ENCODE measurements at regions not wholly inside any gene's neighbourhood (a gene's known extent, or its start where the extent isn't known, plus 50 kb on each side); places are given as distances from the start of the nearest gene placed in this dataset.
A peak's percentile ranks its signal among the peaks of the same experiment; 100 is the strongest.
"Not testable (repeated sequence)": the region's sequence is repeated elsewhere in the genome, so short reads cannot be mapped to it uniquely, and the experiment has no call there.

DNA sequence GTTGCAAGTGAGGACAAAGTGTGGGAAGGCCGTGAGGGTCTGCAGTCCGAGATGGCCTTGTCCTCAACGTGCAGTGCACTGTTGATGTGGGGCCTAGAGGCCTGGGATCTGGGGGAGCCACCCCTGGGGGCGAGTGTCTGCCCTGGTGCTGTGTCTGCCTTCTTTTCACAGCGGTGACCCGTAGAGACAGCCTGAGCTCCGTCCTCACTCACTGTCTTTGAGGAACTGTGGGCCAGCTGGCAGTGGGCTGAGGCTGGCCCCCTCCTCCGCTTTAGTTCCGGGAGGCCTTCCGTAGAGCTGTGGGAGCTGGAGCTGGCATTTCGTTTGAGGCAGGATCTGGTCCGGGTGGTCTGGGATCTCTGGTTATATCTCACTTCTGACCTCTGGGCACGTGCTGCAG, 1370.6 kb downstream of the CDH12 start:
- DNase-seq: not testable (repeated sequence)

DNA sequence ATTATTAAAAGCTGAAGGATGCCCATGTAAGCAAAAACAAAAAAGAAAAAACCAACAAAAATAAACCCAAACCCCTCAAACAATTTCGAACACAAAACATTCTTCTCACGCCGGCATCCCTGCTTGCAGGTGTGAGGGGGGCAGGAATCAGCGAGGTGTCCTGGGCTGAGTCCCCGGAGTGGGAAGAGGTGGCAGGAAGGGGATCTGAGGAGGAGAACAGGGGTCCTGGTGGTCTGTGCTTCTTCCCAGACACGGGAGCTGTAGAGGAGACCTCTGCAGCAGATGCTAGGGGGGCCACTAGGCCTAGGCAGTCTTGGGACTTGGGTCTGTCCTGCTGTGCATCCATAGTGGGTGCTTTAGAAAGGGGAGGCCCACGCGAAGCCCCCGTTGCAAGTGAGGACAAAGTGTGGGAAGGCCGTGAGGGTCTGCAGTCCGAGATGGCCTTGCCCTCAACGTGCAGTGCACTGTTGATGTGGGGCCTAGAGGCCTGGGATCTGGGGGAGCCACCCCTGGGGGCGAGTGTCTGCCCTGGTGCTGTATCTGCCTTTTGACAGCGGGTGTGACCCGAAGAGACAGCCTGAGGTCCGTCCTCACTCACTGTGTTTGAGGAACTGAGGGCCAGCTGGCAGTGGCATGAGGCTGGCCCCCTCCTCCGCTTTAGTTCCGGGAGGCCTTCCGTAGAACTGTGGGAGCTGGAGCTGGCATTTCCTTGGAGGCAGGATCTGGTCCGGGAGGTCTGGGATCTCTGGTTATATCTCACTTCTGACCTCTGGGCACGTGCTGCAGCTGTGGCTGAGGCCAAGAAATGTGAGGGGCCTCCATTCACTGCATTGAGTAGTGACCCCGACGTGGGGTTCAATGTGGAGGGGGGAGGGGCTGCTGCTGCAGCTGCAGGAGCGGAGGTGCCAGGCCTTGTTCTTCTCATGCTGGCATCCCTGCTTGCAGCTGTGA, 1371.5 kb downstream of the CDH12 start:
- DNase-seq: not testable (repeated sequence)

DNA sequence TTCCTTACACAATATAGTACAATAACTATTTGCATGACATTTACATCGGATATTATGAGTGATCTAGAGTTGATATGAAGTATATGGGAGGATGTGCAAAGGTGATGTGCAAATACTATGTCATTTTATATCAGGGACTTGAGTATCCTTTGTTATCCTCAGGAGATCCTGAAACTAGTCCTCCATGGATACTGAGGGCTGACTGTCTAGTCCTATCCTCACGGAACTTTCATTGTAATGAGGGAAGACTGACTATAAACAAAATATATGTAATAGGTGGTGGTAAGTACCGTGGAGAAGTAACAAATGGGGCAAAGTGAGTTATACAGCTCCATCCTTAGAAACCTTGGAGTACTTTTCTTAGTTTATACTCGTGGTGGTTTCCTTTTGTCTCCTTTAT, 1373.1 kb downstream of the CDH12 start:
- not testable (repeated sequence) for DNase-seq

DNA sequence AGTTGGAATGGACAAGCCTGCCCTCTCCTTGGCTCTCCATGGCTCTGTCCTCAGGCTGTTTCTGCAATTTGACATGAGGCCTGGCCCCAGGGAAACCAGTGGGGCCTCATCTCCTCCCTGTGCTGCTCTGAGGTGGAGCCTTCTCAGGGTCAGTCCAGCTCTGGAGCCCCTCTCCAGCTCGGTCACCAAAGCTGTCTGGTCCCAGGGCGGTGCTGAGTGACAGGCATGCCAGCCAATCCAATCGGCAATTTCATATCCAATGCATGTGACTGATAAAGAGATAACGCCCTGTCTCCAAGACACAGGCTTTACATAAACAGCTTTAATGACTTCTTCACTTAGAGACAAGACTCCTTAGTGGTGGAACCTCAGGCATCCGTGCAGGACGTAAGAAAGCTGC, 1379.2 kb downstream of the CDH12 start:
- DNase-seq: not testable (repeated sequence)

DNA sequence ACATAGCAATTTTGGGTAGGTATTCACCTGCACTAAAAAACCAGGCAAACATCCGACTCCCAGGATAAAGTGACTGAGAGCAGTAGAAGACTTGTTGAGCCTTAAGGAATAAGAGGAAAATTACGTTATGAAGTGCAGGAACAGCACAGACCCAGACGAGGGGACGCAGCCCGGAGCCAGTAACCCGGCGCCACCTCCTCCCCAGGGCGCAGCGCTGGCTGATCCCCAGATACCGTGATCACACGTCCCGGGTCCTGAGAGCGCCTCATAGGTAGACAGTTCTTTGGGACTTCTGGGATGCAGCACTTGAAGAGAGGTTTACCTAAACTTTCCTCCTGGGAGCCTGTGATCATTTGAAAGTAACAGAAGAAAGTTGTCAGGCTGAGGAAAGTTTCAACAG, 1379.7 kb downstream of the CDH12 start:
- not testable (repeated sequence) for DNase-seq

DNA sequence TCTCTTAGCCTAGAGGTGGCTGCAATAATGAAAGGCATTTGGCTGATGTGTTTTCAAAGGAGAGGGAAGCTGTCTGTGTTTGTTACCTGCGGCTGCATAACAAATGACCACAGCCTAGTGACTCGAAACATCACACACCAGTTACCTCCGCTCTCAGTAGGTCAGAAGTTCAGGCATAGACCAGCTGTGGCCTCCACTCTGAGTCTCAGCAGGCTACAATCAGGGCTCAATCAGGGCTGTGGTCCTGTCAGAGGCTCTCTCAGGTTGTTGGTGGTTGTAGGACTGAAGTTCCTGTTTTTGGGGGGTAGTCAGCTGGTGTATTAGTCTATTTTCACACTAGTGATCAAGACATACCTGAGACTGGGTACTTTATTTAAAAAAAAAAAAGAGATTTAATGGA, 1381.5 kb downstream of the CDH12 start:
- DNase-seq: not testable (repeated sequence)

DNA sequence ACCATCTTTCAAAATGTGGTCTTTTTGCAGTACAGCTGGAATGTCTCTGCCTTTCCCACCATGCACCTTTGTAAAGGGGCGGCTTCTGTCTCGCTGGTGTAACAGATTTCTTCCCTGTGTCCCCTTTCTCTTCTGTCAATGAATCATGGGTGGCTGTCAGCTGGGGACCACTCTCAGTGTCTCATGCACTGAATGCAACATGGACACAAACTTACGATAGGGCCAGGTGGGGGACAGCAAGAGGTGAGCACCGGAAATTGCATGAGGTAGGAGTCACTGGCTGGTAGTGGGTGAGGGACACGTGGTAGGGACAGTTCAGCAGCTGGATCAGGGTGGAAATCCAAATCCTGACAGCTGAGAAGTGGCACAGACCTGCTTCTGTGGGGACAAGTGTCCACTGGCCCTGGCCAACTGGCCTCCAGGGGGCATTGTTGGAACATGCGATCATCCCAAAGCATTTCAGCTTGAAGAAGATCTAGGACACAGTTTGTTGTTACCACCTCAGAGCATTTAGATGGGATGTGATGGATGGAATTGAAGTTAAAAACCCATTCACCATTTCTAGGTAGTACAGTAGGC, 1383.5 kb downstream of the CDH12 start:
- peak; percentile 45 for DNase-seq

DNA sequence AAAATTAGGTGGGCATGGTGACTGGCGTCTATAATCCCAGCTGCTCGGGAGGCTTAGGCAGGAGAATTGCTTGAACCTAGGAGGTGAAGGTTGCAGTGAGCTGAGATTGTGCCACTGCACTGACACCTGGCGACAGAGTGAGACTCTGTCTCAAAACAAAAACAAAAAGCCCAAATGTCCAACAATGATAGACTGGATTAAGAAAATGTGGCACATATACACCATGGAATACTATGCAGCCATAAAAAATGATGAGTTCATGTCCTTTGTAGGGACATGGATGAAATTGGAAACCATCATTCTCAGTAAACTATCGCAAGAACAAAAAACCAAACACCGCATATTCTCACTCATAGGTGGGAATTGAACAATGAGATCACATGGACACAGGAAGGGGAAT, 1385.6 kb downstream of the CDH12 start:
- DNase-seq: not testable (repeated sequence)

DNA sequence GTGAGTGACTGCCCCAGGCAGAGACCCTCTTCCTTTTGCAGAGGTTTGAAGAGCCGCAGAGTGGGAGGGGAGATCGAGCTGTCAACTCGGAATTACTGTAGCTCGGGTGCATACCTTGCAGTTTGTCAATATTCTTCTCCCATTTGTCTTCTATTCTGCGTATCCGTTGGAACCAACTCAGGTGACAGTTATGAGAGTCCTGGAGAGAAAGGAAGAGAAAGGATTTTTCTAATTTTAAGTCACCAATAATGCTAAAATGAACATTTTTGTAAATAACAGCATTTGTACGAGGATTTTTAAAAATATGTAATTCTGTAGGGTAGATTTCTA, 1393.4 kb downstream of the CDH12 start:
- not testable (repeated sequence) for DNase-seq

DNA sequence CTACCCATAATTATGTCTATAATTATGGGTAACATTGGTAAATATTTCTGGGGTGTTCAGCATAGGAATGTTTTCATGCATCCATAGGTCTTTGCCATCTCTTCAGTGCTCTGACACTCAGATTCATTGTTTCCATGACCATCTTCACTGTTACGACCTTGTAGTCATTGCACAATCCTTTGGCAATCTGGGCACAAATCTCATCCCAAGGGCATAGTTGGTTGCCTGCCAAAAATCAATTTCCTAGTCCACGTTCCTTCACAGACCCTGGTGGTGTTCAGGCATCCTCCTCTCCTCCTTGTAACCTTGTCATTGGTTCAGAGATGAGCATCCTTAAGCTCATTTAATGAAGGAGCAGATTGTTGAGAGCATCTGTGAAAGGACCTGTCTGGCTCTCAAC, 1400.7 kb downstream of the CDH12 start:
- DNase-seq: no peak

DNA sequence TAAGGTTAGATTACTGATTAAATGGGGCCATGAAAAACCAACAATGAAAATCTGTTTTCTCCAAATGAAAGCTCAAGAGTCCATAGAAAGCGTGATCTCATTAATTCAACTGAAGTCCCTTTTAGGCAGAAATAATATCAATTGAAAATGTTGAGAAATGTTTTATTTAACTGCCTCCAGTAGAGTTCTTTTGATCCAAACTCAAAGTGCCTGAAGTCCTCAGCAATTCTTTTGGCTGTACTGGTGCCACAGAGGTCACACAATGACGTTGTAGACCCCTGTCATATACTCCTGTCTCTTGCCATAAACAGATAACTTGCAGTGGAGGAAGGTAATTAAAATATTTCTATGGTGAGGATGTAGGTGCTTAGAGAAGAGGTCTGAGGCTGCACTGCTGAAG, 1420.5 kb downstream of the CDH12 start:
- DNase-seq: no peak

DNA sequence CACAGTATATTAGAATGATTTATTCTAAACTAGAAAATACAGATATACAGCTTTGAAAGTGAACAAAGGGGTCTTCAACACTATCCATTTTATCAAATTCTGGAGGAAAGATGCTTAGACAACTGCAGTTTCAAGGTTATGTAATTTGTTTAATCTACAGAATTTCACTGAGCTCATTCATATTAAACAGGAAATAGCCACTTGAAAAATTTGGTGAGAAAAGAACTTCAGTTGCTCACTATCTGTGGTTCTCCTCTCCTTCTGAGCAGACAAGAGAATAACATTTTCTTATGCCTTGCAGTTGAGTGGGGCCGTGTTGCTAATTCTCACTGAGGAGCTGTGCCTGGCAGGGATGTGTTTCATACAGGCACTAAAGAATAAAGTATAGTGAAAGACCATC, 1428.2 kb downstream of the CDH12 start:
- no peak for DNase-seq

DNA sequence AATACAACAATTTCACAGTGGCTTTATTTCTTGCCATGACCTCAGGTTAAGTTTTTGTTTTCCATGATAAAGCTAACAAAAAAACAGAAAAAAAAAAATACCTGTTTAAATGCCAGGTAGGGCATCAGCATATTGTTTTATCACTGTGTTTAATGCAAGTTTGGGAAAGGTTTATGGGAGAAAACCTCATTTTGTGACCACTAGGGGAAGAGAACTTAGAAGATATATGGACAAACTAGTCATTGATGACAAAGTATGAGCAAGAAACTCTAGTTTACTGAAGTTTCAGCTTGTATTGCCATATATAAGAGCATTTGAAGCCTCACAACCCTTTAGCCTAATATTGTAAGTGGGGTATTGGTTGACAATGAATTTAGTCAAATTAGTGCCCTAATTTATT, 1431.4 kb upstream of the CDH18 start:
- peak; percentile 13 for DNase-seq

DNA sequence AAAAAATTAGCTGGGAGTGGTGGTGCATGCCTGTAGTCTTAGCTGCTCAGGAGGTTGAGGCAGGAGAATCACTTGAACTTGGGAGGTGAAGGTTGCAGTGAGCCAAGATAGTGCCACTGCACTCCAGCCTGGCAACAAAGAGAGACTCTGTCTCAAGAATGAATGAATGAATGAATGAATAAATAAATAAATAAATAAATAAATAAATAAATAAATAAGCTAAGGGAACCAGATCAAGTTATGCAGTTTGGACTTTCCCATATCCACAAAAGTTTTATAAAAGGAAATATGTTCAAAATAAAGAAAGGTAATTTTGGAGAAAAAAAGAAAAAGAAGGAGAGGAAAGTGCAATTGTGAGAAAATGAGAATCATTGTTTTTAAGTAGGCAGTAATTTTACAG, 1414.1 kb upstream of the CDH18 start:
- not testable (repeated sequence) for DNase-seq

DNA sequence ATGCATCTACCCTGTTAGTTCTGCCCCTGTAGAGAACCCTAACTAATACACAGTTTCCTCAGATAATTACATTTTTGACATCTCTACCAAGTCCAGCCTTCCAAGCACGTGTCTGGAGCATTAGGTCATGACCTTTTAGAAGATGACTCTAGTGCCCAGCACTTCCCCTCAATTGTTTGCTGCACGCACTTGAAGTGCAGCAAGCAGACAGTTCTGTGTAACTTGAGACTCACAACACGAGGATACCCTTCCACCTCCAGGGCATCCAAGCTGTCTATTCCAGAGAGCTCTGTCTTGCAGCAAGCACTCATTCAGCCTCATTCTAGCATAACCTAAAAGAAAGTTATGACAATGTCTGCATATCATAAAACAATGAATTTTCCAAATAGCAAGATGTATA, 1410.5 kb upstream of the CDH18 start:
- DNase-seq: peak; percentile 35

DNA sequence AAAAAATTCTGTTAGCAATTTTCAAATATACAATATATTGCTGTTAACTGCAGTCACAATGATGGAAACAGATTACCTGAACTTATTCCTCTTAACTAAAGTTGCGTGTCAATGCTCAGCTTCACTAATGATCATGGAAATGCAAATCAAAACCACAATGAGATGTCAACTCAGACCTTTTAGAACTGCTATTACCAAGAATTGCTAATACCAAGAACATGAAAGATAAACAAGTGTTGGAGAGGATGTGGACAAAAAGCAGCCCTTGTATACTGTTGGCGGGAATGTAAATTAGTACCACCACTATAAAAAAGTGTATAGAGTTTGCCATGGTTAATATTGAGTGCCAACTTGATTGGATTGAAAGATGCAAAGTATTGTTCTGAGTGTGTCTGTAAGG, 1409.7 kb upstream of the CDH18 start:
- DNase-seq: peak; percentile 44

DNA sequence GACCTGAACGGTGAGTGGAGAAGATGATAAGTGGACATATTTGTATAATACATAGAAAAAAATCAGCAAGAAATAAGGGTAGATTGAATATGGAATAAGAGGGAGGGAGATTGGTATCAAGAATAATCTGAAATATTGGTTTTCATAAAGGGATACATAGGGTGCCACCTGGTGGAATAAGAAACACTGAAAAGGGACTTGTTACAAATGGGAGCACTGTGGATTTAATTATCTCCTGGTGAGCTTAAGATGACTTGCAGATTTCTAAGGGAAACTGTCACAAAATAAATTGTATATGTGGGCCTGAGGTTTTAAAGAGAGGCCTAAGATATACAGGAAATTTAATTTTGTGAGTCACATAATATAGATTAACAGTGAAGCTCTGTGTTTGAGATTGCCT, 1403.5 kb upstream of the CDH18 start:
- DNase-seq: peak; percentile 44

DNA sequence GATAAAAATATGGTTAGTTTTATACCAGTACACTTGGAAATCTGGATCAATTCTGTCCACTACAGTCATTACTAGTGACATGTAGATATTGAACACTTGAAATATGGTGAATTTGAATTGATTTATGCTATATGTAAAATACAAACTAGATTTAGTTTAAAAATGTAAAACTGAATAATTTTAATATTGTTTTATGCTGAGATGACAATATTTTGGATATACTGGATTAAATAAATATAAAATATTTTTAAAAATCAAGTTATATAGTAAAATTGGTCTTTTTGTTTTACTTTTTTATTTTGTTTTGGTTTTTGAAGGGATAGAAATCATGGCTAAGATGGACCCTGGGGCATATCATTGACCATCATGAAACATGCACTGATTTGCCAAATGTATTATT, 1372.8 kb upstream of the CDH18 start:
- DNase-seq: not testable (repeated sequence)

DNA sequence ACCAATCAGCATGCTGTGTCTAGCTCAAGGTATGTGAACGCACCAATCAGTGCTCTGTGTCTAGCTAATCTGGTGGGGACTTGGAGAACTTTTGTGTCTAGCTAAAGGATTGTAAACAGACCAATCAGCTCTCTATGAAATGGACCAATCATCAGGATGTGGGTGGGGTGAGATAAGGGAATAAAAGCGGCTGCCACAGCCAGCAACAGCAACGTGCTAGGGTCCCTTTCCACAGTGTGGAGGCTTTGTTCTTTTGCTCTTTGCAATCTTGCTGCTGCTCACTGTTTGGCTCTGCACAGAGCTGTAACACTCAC, 1353.9 kb upstream of the CDH18 start:
- not testable (repeated sequence) for DNase-seq

DNA sequence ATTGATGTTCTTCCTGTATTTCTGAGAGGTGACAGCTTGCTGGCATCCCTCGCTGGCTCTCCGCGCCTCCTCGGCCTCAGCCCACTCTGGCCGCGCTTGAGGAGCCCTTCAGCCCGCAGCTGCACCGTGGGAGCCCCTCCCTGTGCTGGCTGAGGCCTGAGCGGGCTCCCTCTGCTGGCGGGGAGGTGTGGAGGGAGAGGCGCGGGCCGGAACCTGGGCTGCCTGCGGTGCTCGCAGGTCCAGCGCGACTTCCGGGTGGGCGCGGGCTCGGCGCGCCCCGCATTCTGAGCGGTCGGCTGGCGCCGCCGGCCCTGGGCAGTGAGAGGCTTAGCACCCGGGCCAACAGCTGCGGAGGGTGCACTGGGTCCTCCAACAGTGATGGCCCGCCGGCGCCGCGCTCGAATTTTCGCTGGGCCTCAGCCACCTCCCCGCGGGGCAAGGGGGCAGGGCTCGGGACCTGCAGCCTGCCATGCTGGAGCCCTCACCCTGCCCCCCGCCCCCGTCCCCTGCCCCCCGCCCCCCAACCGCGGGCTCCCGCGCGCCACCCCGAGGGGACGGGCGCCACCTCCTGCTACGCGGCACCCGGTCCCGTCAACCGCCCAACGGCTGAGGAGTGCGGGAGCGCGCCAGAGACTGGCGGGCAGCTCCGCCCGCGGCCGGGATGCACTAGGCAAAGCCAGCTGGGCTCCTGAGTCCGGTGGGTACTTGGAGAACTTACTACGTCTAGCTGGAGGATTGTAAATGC, 1353.4 kb upstream of the CDH18 start:
- DNase-seq: not testable (repeated sequence)

DNA sequence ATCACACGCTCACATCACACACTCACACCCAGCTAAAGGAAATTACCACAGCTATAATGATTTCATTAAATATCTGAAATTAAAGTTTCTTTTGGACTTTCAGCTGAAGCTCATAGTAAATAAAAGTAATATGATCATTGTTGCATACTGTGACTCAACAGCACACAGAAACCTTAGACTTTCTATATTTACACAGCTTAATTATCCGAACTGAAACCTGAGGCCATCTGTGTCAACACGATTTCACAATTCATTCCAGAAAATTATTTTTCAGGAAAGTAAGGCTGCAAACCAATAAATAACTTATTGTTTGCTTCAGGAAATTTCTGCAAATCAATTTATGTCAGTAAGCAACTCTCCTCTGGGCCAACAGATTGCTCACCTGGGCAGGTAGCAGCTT, 1352.2 kb upstream of the CDH18 start:
- DNase-seq: not testable (repeated sequence)

DNA sequence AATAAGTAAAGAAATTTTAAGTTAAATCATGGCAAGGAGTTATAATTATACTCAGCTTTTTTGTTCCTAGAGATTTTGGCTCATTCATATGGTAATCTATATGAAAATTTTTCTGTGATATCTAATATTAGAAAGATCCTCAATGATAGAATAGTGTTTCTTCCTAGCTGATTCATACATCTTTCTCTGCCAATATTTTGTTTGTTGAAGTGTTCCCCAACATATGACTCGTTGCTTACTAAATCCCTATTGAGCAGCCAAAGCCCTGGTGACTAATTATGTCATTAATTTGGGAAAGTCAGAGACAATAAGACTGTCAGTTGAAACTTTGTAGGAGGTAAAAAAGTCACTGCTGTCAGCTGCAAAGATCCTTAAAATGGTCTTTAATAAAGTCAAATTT, 1348.5 kb upstream of the CDH18 start:
- DNase-seq: not testable (repeated sequence)

DNA sequence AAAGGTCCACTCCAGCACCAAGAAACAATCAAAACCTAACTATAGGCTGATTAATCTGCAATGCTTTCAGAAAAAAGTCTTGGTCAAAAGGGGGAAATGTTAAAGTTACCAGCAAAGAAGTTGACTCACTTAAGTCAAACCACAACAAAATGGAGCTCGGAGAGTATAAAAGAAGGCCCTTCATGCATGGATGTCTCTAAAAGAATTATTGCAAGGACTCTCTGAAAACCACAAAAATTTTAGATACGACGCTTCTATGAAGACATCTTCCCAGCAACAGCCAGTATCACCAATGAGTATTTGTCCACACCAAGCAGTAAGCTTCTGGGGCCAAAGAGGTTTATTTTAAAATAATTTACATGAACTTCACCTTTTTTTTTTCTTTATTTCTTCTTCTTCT, 1327.4 kb upstream of the CDH18 start:
- DNase-seq: not testable (repeated sequence)

DNA sequence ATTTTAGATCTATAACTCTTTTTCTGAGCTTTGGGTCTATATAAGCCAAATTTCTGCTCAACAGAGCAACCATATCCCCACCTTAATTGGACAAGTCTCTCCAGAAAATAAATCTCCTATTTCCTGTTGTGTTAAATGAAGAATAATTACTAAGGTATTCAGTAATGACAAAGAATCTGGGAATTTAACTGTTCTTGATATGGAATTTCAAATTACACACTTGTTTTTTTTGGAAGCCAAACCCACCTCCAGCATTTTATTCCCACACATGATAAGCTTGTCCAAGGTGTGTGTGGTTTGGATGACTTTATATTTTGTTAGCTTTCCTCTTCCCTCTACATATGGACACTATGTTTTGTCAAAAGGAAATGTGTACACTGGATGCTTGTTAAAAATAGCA, 1313.2 kb upstream of the CDH18 start:
- not testable (repeated sequence) for DNase-seq
